GM12878 (cell line): ENCODE measurements at regions not wholly inside any gene's neighbourhood (a gene's known extent, or its start where the extent isn't known, plus 50 kb on each side); places are given as distances from the start of the nearest gene placed in this dataset.

Source experiments
- ATAC-seq: fragments of 200-7000 bp; cut with Tn5 transposase; 3 replicates; pipeline ENCODE4 v1.9.1; 2020; ENCODE audit warnings: mild to moderate bottlenecking, moderate library complexity
- BruUV-seq: library from RNA; stranded (reverse); fragments of 400-500 nt; replicated peaks from 2 replicates; lab custom pipeline; 2021; lab: Mats Ljungman, UMichigan
- CTCF ChIA-PET: fragments of 300-600 bp; sonication (Branson Sonifier 250); formaldehyde crosslinking; extraction: SDS; loops from one replicate; lab custom pipeline; 2021; ENCODE audit warnings: inconsistent platforms; lab: Yijun Ruan, JAX
- POLR2A ChIA-PET: fragments of 350-600 bp; formaldehyde crosslinking; extraction: SDS; loops from one replicate; lab custom pipeline; 2021; ENCODE audit warnings: inconsistent platforms; lab: Charles Lee
- RAD21 ChIA-PET: fragments of 300-600 bp; sonication (Branson Sonifier 250); formaldehyde crosslinking; loops from one replicate; lab custom pipeline; 2023; ENCODE audit warnings: antibody characterized with exemption; ENCODE audit not compliant: unreplicated experiment; lab: Charles Lee
- SMC1A ChIA-PET: fragments of 300-600 bp; sonication (Branson Sonifier 250); formaldehyde crosslinking; loops from one replicate; lab custom pipeline; 2023; ENCODE audit not compliant: unreplicated experiment, uncharacterized antibody; lab: Charles Lee
- DNase-seq: peaks from one replicate; pipeline ENCODE4 v3.0.0-alpha.2; 2011; ENCODE audit warnings: low read depth, low spot score
- FAIRE-seq: peaks from 3 replicates; lab custom pipeline; 2011; peaks lifted over from hg19 to GRCh38; lab: Jason Lieb, UNC
- H2AFZ ChIP-seq: 2 replicates; pipeline ENCODE4 v1.6.0; 2011; ENCODE audit warnings: low read depth, low read length, control low read depth; ENCODE audit not compliant: control insufficient read depth
- H3K27ac ChIP-seq: 2 replicates; pipeline ENCODE4 v1.5.1; 2011; ENCODE audit warnings: control low read depth; ENCODE audit not compliant: control insufficient read depth, insufficient read depth
- H3K27me3 ChIP-seq, 2 experiments: replicated peaks in 1 of 2; 2 replicates each; pipeline versions ENCODE4 v1.6.0 to v1.6.1; 2011; ENCODE audit warnings: low read length in 1 of 2; ENCODE audit not compliant: control insufficient read depth in 2 of 2, insufficient read depth in 2 of 2
- H3K36me3 ChIP-seq, 2 experiments: 2 replicates each; pipeline ENCODE4 v1.5.1; 2011; ENCODE audit warnings: low read length in 1 of 2; ENCODE audit not compliant: control insufficient read depth in 2 of 2, insufficient read depth in 2 of 2
- H3K4me1 ChIP-seq: 2 replicates; pipeline ENCODE4 v1.6.1; 2011; ENCODE audit warnings: mild to moderate bottlenecking, low read length, moderate library complexity, mixed read lengths; ENCODE audit not compliant: control insufficient read depth, insufficient read depth
- H3K4me2 ChIP-seq: 2 replicates; pipeline ENCODE4 v1.6.0; 2011; ENCODE audit warnings: control low read depth; ENCODE audit not compliant: control insufficient read depth, insufficient read depth
- H3K4me3 ChIP-seq: fragments of 200-600 bp; sonication (generic); 2 replicates; pipeline ENCODE4 v1.5.1; 2016
- H3K79me2 ChIP-seq: 2 replicates; pipeline ENCODE4 v1.6.0; 2011; ENCODE audit warnings: low read length; ENCODE audit not compliant: control insufficient read depth, insufficient read depth
- H3K9ac ChIP-seq: 2 replicates; pipeline ENCODE4 v1.8.0; 2011; ENCODE audit warnings: low read length, control low read depth, mixed read lengths; ENCODE audit not compliant: control insufficient read depth, insufficient read depth
- H3K9me3 ChIP-seq: replicated peaks from 3 replicates; pipeline ENCODE4 v1.5.1; 2011; ENCODE audit warnings: mild to moderate bottlenecking, low read length; ENCODE audit not compliant: control insufficient read depth, insufficient read depth
- H4K20me1 ChIP-seq: 2 replicates; pipeline ENCODE4 v1.6.0; 2011; ENCODE audit not compliant: control insufficient read depth, insufficient read depth
- ATF7 ChIP-seq: fragments of 450-650 bp; IDR thresholded peaks from 2 replicates; pipeline ENCODE4 v1.6.1; 2016; ENCODE audit warnings: low read depth, mild to moderate bottlenecking
- BACH1 ChIP-seq: fragments of 450-650 bp; IDR thresholded peaks from 2 replicates; pipeline ENCODE4 v1.6.1; 2017; ENCODE audit warnings: mild to moderate bottlenecking, borderline replicate concordance
- BHLHE40 ChIP-seq, 2 experiments: fragments of 450-650 bp in 1 of 2; IDR thresholded peaks; 2 replicates each; pipeline ENCODE4 v1.6.1; 2011 to 2017; ENCODE audit warnings: low read depth in 2 of 2, borderline replicate concordance in 1 of 2, improper control_type of control experiment in 1 of 2, low read length in 1 of 2, mild to moderate bottlenecking in 1 of 2
- CREM ChIP-seq: IDR thresholded peaks from 2 replicates; pipeline ENCODE4 v1.6.1; 2014; ENCODE audit warnings: antibody characterized with exemption, low read depth
- DPF2 ChIP-seq: fragments of 450-650 bp; IDR thresholded peaks from 2 replicates; pipeline ENCODE4 v1.6.1; 2017; ENCODE audit warnings: mild to moderate bottlenecking
- IKZF2 ChIP-seq, 2 experiments: fragments of 450-650 bp; IDR thresholded peaks; 2 replicates each; pipeline ENCODE4 v1.6.1; 2017; ENCODE audit warnings: mild to moderate bottlenecking in 2 of 2, moderate library complexity in 2 of 2
- IRF4 ChIP-seq: IDR thresholded peaks from 2 replicates; pipeline ENCODE4 v1.6.1; 2011; ENCODE audit warnings: low read depth, low read length
- JUNB ChIP-seq: IDR thresholded peaks from 2 replicates; pipeline ENCODE4 v1.6.1; 2016; ENCODE audit warnings: antibody characterized with exemption, mild to moderate bottlenecking
- KLF5 ChIP-seq: fragments of 450-650 bp; IDR thresholded peaks from 2 replicates; pipeline ENCODE4 v1.6.1; 2014; ENCODE audit warnings: mild to moderate bottlenecking; ENCODE audit not compliant: partially characterized antibody
- MTA2 ChIP-seq: fragments of 450-650 bp; IDR thresholded peaks from 2 replicates; pipeline ENCODE4 v1.6.1; 2016; ENCODE audit warnings: low read depth, mild to moderate bottlenecking, moderate library complexity
- NFIC ChIP-seq: IDR thresholded peaks from 2 replicates; pipeline ENCODE4 v1.6.1; 2012; ENCODE audit warnings: low read depth, mild to moderate bottlenecking, inconsistent platforms, low read length, moderate library complexity
- NFYA ChIP-seq: IDR thresholded peaks from 2 replicates; pipeline ENCODE4 v1.6.1; 2011; ENCODE audit warnings: low read depth, mild to moderate bottlenecking, low read length, improper control_type of control experiment, borderline replicate concordance
- POU2F2 ChIP-seq: IDR thresholded peaks from 3 replicates; pipeline ENCODE4 v1.6.1; 2011; ENCODE audit warnings: low read depth, mild to moderate bottlenecking, low read length, borderline replicate concordance
- RAD51 ChIP-seq: fragments of 450-650 bp; IDR thresholded peaks from 2 replicates; pipeline ENCODE4 v1.6.1; 2016; ENCODE audit warnings: moderate library complexity, mild to moderate bottlenecking, inconsistent platforms
- ZNF687 ChIP-seq: fragments of 450-650 bp; IDR thresholded peaks from 2 replicates; pipeline ENCODE4 v1.6.1; 2017; ENCODE audit warnings: mild to moderate bottlenecking, moderate library complexity
- WGBS: methylation state at CpG from one replicate; pipeline ENCODE4 v1.1.6; 2016; ENCODE audit warnings: low lambda C conversion rate; ENCODE audit not compliant: insufficient replicate concordance, insufficient coverage; ENCODE audit errors: missing lambda C conversion rate; 5-methylcytosine and 5-hydroxymethylcytosine counted together
- in situ Hi-C: fragments of 300-500 bp; cut with MboI; formaldehyde crosslinking; loops from 9 replicates; pipeline ENCODE4 v1.14.3; 2018; ENCODE audit warnings: mixed read lengths
- intact Hi-C: fragments of 100-400 bp; cut with micrococcal nuclease; formaldehyde crosslinking; loops from one replicate; pipeline ENCODE4 v1.14.2; 2022; ENCODE audit not compliant: unreplicated experiment
- TF ChIP-seq, protein P1 (sequence below): fragments of 450-650 bp; IDR thresholded peaks from 2 replicates; pipeline ENCODE4 v1.6.1; 2016; ENCODE audit warnings: mild to moderate bottlenecking

GRCh38 chr4:138405934-138406567 lies 163.9 kb upstream of the SLC7A11 start:
- CTCF ChIA-PET: interaction anchor here (0.6 to 5.9 kb wide), 5 partner anchors 10 to 39 kb away, joined by 3 to 16 read pairs (median 5); no protein-coding TSS in a partner anchor
- TF ChIP-seq RAD51 (peak; percentile 85), JUNB (peak; percentile 58; the same call in 1 of the 2 replicates), BHLHE40 (IDR thresholded peaks at IDR 0.05; ENCODE audit: borderline replicate concordance in 1 of 2, low read depth in 2 of 2, low read length in 1 of 2) (peak; percentile 89 to 90), IKZF2 (IDR thresholded peaks at IDR 0.05) (peak; percentile 36 to 67; a peak in 2 of 4 replicates), POU2F2 (peak; percentile 62; the same call in 1 of the 3 replicates), NFYA (no peak), MTA2 (peak; percentile 95), IRF4 (peak; percentile 60; the same call in 1 of the 2 replicates), CREM (peak; percentile 27; the same call in 1 of the 2 replicates), DPF2 (peak; percentile 90), KLF5 (peak; percentile 40), BACH1 (peak; percentile 57; the same call in 1 of the 2 replicates), NFIC (peak; percentile 81), ZNF687 (peak; percentile 27; the same call in 1 of the 2 replicates), ATF7 (peak; percentile 54; the same call in 1 of the 2 replicates)
- TF ChIP-seq, protein P1, sequence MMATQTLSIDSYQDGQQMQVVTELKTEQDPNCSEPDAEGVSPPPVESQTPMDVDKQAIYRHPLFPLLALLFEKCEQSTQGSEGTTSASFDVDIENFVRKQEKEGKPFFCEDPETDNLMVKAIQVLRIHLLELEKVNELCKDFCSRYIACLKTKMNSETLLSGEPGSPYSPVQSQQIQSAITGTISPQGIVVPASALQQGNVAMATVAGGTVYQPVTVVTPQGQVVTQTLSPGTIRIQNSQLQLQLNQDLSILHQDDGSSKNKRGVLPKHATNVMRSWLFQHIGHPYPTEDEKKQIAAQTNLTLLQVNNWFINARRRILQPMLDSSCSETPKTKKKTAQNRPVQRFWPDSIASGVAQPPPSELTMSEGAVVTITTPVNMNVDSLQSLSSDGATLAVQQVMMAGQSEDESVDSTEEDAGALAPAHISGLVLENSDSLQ: peak; percentile 68

More at GRCh38 chr4:138405934-138406567, 163.9 kb upstream of the SLC7A11 start:
- ATAC-seq (peak; percentile 86), DNase-seq (peak; percentile 42), FAIRE-seq (no peak)
- H3K4me1 ChIP-seq: peaks cover 28% of the 10 kb centered on the region
- peak overlapping the region; percentile 52 for H3K4me2 ChIP-seq
- H3K9ac ChIP-seq: no peak overlapping the region
- intact Hi-C loops: loop anchor here (1.0 to 5.0 kb wide), 5 partner anchors 63 to 764 kb away; partner anchors contain the start of gene SLC7A11
- no peaks in the 10 kb centered on the region for H3K36me3 ChIP-seq
- ChIA-PET POLR2A (interaction anchor here (1.9 to 3.6 kb wide), 2 partner anchors 11 to 13 kb away, joined by 6 to 9 read pairs; no protein-coding TSS in a partner anchor), SMC1A (interaction anchor here (0.8 to 6.2 kb wide), 12 partner anchors 8 to 274 kb away, joined by 3 to 36 read pairs (median 4); partner anchors contain the start of gene SLC7A11), RAD21 (interaction anchor here (0.7 to 3.4 kb wide), 9 partner anchors 13 to 224 kb away, joined by 3 to 16 read pairs (median 5); partner anchors contain the start of gene SLC7A11)
- H4K20me1 ChIP-seq: no peaks in the 10 kb centered on the region
- in situ Hi-C loops: no loop called here
- BruUV-seq: TSS peak; percentile 85
- H3K27me3 ChIP-seq: no peaks in the 10 kb centered on the region
- 0% methylated on average over 1 of the region's 1 CpG for WGBS
- H3K4me3 ChIP-seq: no peak overlapping the region
- no peaks in the 10 kb centered on the region; the same call in 2 of the 3 replicates for H3K9me3 ChIP-seq
- H2AFZ ChIP-seq: no peak overlapping the region
- peak overlapping the region; percentile 38; the same call in 1 of the 2 replicates for H3K27ac ChIP-seq
- H3K79me2 ChIP-seq: no peaks in the 10 kb centered on the region
